Fibroblast of the aortic adventitia (primary cell): ENCODE measurements at regions not wholly inside any gene's neighbourhood (a gene's known extent, or its start where the extent isn't known, plus 50 kb on each side); places are given as distances from the start of the nearest gene placed in this dataset.

Experiments
- DNase-seq: peaks from one replicate; pipeline ENCODE4 v3.0.0-alpha.2; 2010; ENCODE audit warnings: low read depth
- H3K4me3 ChIP-seq: 2 replicates; pipeline ENCODE4 v1.5.1; 2011; ENCODE audit warnings: low read depth, mild to moderate bottlenecking, control low read depth, low read length, moderate library complexity
- CTCF ChIP-seq: IDR thresholded peaks from 2 replicates; pipeline ENCODE4 v1.5.1; 2011; ENCODE audit warnings: mild to moderate bottlenecking, low read length, control low read depth, inconsistent platforms; ENCODE audit not compliant: insufficient read depth

- no peak for DNase-seq
- no peak overlapping the region for H3K4me3 ChIP-seq
- TF ChIP-seq CTCF: no peak
Observed at GRCh38 chr9:87088621-87089365, 141.5 kb upstream of the GAS1 start.

GRCh38 chr9:87089506-87089905 lies 142.2 kb upstream of the GAS1 start:
- TF ChIP-seq CTCF: no peak
- no peak for DNase-seq

GRCh38 chr9:87089929-87090328 lies 142.6 kb upstream of the GAS1 start:
- DNase-seq: no peak
- TF ChIP-seq CTCF: no peak
- H3K4me3 ChIP-seq: no peak overlapping the region

More at GRCh38 chr9:87089506-87089905, 142.2 kb upstream of the GAS1 start:
- H3K4me3 ChIP-seq: no peak overlapping the region

- no peak for TF ChIP-seq CTCF
- no peak overlapping the region for H3K4me3 ChIP-seq
- DNase-seq: no peak
Observed at GRCh38 chr9:87093777-87094176, 146.5 kb upstream of the GAS1 start.

- DNase-seq: no peak
- no peak overlapping the region for H3K4me3 ChIP-seq
- TF ChIP-seq CTCF: no peak
Observed at GRCh38 chr9:87095951-87096350, 148.6 kb upstream of the GAS1 start.

GRCh38 chr9:87096506-87096905 lies 149.2 kb upstream of the GAS1 start:
- H3K4me3 ChIP-seq: no peak overlapping the region
- no peak for TF ChIP-seq CTCF
- DNase-seq: no peak

GRCh38 chr9:87097238-87097637 lies 149.9 kb upstream of the GAS1 start:
- TF ChIP-seq CTCF: no peak
- H3K4me3 ChIP-seq: no peak overlapping the region
- no peak for DNase-seq
